ENCODE measurements at regions not wholly inside any gene's neighbourhood (a gene's known extent, or its start where the extent isn't known, plus 50 kb on each side); places are given as distances from the start of the nearest gene placed in this dataset.
"Not testable (repeated sequence)": the region's sequence is repeated elsewhere in the genome, so short reads cannot be mapped to it uniquely, and the experiment has no call there.

DNA sequence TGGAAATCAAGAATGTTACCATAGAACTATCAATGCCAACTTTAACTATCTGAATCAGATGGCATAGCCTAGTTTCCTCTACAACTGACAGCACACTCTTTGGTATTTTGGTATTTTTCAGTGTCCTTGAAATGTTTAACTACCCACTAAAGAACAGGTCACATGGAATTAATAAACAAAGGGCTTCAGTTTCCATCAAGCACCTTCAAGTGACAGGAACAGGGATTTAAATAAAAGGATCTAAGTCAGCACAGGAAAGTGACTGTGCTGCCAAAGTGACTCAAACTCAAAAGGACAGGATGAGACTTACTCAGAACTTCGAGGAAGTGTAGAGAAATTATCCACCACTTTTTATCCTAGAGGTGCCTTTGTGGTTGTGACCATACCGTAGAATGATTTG lies 117.7 kb downstream of the FAM72C start:
- not testable (repeated sequence) for H3K4me3 ChIP-seq (ENCODE audit: low read depth, low read length); DNase-seq (ENCODE audit: low read depth)

DNA sequence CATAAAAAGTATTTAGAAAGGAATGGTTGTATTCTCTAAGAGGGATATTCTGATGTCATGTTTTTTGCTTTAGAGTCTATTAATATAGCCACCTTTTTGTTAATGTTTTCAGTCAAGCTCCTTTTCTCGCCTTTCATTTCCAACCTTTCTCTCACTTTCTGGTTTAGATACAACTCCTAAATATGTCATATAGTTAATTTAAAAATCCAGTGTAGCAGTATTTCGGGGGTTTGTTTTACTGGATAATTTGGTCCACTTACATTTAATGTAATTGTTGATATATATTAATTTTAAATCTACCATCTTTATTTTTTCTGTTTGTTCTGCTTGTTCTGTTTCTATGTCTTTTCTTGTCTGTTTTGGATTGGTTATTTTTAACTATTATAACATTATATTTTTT lies 121.1 kb downstream of the FAM72C start:
- not testable (repeated sequence) for H3K4me3 ChIP-seq (ENCODE audit: low read depth, low read length); DNase-seq (ENCODE audit: low read depth)

- not testable (repeated sequence) for DNase-seq (ENCODE audit: low read depth); H3K4me3 ChIP-seq (ENCODE audit: low read depth, low read length)
These were observed 122.9 kb downstream of the FAM72C start for GRCh38 chr1:143848859-143849258.

DNA sequence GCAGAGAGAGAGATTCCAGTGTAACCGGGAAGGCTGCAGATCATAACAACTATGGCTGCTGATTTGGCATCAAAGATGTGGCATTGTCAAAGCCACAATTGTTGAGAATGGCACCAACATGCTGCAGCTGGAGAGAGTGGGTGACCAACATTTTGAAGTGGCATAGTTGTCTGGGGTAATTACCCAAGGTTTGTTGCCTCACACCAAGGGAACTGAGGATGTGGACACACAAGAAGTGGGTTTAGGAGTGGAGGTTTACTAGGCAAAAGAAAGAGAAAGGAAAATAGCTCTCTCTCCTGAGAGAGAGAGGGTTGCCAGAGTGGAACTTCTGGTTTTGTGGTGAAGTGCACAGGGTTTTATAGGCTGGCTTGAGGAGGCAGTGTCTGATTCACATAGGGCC lies 126.6 kb downstream of the FAM72C start:
- H3K4me3 ChIP-seq (ENCODE audit: low read depth, low read length); DNase-seq (ENCODE audit: low read depth): not testable (repeated sequence)

DNA sequence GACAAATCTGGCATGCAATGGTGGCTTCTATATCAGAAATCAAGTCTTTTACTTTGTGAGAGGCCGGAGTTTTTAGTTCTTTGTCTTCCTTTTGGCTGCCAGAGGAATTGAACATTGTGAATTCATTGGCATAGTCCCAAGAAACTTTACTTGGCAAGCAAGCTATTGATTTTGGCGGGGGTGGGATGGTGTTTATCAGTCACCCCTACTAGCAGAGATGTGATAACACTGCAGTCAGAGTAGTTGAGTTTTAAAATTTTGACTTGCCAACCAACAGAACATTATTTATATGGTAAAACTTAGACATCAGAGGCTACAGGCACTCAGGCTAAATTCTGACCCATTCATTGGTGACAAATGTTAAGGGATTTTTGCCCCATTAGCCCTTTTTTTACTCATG lies 129.7 kb downstream of the FAM72C start:
- DNase-seq (ENCODE audit: low read depth): not testable (repeated sequence)

GRCh38 chr1:143839182-143839581 lies 132.6 kb downstream of the FAM72C start:
- not testable (repeated sequence) for DNase-seq (ENCODE audit: low read depth); H3K4me3 ChIP-seq (ENCODE audit: low read depth, low read length)

More for the DNA sequence above, 129.7 kb downstream of the FAM72C start:
- not testable (repeated sequence) for H3K4me3 ChIP-seq (ENCODE audit: low read depth, low read length)

DNA sequence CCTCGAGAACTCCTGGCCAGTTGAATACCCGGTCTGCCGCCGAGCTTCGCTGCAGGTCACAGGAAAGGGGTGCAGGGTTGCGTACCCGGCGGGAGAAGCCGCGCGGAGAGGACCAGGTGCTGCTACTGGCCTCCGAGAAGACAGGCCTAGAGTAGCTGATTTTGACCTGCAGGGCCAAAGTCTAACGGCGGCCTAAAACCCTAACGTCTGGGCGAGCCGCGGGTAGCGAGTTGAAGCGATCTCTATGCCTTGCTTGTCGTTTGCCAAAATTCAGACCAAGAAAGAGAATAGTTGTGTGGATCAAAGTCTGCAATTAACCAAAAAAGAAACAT lies 133.2 kb downstream of the FAM72C start:
- not testable (repeated sequence) for DNase-seq (ENCODE audit: low read depth); H3K4me3 ChIP-seq (ENCODE audit: low read depth, low read length)

DNA sequence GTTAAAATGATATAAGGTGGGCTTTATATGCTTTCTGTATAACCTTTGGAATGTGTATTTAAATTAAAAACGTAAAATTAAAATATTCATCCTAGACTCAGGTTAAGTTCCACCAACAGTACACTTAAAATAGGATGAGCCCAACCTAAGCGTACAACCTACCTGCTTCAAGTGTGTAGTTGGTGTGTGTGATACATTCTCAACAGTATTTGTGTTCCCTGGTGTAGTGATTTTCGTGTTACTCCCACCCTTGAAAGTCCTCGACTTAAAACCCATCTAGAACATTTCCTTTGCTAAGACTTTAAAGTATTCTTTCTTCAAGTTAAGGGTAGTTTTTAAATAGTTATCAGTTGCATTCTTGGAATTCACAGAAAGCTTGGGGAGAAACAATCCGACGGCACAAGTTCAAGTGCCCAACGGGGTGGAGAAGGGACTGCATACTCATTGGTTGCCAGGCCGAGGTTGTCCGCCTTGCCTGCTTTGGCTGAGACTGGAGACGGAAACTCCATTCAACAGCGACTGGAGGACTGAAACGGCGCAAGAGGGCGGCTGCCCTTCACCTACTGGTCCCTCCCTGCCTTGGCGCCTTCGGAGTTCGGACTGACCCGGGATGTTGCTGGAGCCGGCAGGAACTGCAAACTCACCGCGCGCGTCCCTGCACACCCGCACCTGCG lies 133.7 kb downstream of the FAM72C start:
- DNase-seq (ENCODE audit: low read depth); H3K4me3 ChIP-seq (ENCODE audit: low read depth, low read length): not testable (repeated sequence)

- DNase-seq (ENCODE audit: low read depth); H3K4me3 ChIP-seq (ENCODE audit: low read depth, low read length): not testable (repeated sequence)
These were observed 138.4 kb downstream of the FAM72C start for GRCh38 chr1:143833376-143833775.

DNA sequence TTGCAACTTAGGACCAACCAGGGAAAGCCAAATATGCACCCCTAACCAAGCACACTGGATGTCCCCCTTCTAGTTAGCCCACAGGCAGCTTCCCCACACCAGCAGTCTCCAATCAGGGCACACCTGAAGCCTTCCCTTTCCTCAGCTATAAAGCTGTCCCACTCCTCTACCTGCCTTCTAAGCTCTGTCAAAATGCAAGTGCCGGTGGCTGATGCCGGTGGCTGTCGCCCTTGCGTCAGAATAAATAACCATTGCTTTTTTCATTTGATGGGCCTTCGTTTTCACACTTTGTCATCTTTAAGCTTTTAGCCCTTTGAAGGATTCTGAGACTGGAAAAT lies 139.4 kb downstream of the FAM72C start:
- not testable (repeated sequence) for DNase-seq (ENCODE audit: low read depth); H3K4me3 ChIP-seq (ENCODE audit: low read depth, low read length)

- not testable (repeated sequence) for DNase-seq (ENCODE audit: low read depth); H3K4me3 ChIP-seq (ENCODE audit: low read depth, low read length)
These were observed 140.1 kb downstream of the FAM72C start for GRCh38 chr1:143831479-143832378.

- DNase-seq (ENCODE audit: low read depth); H3K4me3 ChIP-seq (ENCODE audit: low read depth, low read length): not testable (repeated sequence)
These were observed 145.6 kb downstream of the FAM72C start for GRCh38 chr1:143826162-143826561.

GRCh38 chr1:143824266-143824665 lies 147.5 kb downstream of the FAM72C start:
- not testable (repeated sequence) for DNase-seq (ENCODE audit: low read depth); H3K4me3 ChIP-seq (ENCODE audit: low read depth, low read length)

DNA sequence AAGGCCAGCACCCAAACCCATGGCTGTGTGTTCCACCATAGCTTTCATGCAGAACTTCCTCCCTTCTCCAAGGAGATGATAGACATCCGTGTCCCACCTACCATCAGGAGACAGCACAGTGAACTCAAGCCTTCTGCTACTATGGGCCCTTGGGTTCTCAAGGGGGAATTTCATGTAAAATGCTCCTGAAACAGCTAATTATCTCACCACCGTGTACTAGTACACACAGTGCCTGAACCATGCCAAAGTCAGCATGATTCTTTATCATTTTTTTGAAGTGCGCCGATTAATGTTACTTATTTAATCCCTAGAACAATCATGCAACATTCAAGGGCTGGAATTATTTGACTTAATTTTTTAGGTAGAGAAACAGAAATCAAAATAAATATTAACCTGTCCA lies 151.7 kb downstream of the FAM72C start:
- DNase-seq (ENCODE audit: low read depth); H3K4me3 ChIP-seq (ENCODE audit: low read depth, low read length): not testable (repeated sequence)

- not testable (repeated sequence) for DNase-seq (ENCODE audit: low read depth); H3K4me3 ChIP-seq (ENCODE audit: low read depth, low read length)
These were observed 155.4 kb downstream of the FAM72C start for GRCh38 chr1:143816369-143816768.

GRCh38 chr1:143805374-143805773 lies 166.4 kb downstream of the FAM72C start:
- not testable (repeated sequence) for H3K4me3 ChIP-seq (ENCODE audit: low read depth, low read length); DNase-seq (ENCODE audit: low read depth)

DNA sequence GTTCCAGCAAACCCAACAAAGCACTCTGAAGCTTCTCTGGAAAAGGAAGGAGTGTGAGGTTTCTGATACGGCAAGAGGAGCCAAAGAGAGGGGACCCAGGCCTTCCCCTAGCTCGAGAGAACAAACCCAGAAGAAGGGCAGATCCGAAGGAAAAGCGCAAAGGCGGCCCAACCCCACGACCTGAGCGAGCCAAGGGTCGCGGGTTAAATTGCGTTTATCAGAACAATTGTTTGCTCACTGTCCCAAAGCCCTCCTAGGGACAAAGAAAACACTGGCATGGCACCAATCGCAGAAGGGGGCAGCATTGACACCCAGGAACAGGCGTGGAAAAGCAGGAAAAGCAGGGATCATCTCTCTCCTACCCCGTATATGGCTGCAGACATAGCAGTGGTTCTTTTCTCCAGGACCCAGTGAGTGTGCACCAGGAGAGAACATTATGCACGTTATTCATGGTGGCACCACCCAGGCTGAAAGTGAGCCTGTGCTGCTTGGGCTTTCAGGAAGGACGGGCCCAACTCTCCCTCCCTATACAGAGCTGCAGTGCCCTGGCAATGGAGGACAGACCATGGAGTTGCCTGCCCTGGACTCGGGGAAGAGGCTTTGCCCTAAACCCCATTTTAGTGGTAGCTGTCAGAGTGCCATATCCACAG lies 167.0 kb downstream of the FAM72C start:
- not testable (repeated sequence) for DNase-seq (ENCODE audit: low read depth)
- H3K4me3 ChIP-seq (ENCODE audit: low read depth, low read length): peak overlapping the region; percentile 20

DNA sequence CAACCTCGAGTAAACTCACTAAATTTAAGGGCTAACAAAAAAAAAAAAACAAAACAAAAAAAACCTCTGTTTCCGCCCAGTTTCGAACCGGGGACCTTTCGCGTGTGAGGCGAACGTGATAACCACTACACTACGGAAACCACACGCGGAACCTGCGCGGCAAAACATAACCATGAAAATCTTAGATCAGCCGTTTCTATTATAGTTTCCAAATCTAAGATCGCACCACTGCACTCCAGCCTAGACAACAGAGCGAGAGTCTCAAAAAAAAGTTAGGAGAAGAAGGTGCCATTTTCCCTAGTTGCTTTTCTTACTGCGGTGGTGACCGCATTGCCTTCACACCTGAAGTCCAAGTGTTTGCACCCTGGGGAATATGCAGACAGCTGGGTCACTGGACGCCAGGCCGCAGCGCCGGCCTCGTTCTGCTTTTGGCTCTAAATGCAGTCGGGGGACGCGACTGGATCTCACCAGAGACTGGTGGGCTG lies 167.8 kb downstream of the FAM72C start:
- DNase-seq (ENCODE audit: low read depth): not testable (repeated sequence)
- H3K4me3 ChIP-seq (ENCODE audit: low read depth, low read length): peak overlapping the region; percentile 61

- DNase-seq (ENCODE audit: low read depth); H3K4me3 ChIP-seq (ENCODE audit: low read depth, low read length): not testable (repeated sequence)
These were observed 168.7 kb downstream of the FAM72C start for GRCh38 chr1:143803095-143803494.

Measured in choroid plexus epithelial cell (primary cell).